GM21825 (cell line): ENCODE measurements at regions not wholly inside any gene's neighbourhood (a gene's known extent, or its start where the extent isn't known, plus 50 kb on each side); places are given as distances from the start of the nearest gene placed in this dataset.

Experiments used
- ATAC-seq: cut with Tn5 transposase; IDR thresholded peaks from one replicate; pipeline ENCODE4 v1.9.1; 2021; ENCODE audit warnings: mild to moderate bottlenecking, moderate library complexity; ENCODE audit not compliant: unreplicated experiment

GRCh38 chrX:21056622-21057021 lies 317.6 kb upstream of the CNKSR2 start:
- no peak for ATAC-seq

GRCh38 chrX:21047034-21047455 lies 327.2 kb upstream of the CNKSR2 start:
- no peak for ATAC-seq

GRCh38 chrX:21014326-21014725 lies 359.9 kb upstream of the CNKSR2 start:
- ATAC-seq: no peak

GRCh38 chrX:21004835-21005234 lies 369.4 kb upstream of the CNKSR2 start:
- ATAC-seq: no peak

DNA sequence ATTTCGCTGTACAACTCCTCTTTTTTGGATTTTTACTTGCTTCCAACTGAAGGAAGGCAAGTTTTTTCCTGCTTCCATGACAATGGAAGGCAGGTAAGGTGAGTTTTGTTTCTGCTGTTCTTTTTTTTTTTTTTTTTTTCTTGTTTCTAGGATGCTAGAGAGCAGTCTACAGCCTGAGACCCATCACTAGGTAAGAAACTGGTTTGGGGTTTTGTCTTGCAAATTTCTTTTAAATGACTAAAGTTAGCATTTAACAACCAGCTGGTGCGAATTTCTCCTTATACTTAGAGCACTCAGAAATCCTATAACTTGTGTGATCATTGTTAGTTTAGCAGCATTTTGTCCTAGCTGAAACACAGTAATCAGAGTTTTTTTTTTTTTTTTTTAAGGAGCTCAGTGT lies 378.4 kb upstream of the CNKSR2 start:
- no peak for ATAC-seq

GRCh38 chrX:20989361-20989760 lies 384.9 kb upstream of the CNKSR2 start:
- no peak for ATAC-seq

DNA sequence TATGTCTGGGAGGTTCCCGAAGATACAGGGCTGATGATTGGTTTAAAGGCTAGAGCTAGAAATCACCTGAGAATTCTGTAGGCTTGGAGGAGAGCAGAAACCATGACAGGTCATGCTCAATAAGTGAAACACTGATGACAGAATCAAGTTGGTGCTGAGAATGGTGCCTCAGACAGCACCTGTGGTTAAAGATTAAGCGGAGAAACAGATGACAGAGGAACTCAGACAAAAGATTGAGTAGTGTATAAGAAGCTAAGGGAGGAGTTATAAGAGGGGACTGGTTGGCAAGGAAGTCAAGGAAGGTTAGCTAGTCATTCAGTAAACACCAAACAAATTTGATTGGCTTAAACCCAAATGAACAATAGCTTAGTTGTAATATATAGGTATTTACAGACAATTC lies 385.4 kb upstream of the CNKSR2 start:
- no peak for ATAC-seq

GRCh38 chrX:20988118-20988517 lies 386.1 kb upstream of the CNKSR2 start:
- no peak for ATAC-seq

- no peak for ATAC-seq
Measured at GRCh38 chrX:20980426-20980825, 393.8 kb upstream of the CNKSR2 start.

GRCh38 chrX:20974326-20974725 lies 399.9 kb upstream of the CNKSR2 start:
- no peak for ATAC-seq

GRCh38 chrX:20973038-20973437 lies 401.2 kb upstream of the CNKSR2 start:
- ATAC-seq: no peak

DNA sequence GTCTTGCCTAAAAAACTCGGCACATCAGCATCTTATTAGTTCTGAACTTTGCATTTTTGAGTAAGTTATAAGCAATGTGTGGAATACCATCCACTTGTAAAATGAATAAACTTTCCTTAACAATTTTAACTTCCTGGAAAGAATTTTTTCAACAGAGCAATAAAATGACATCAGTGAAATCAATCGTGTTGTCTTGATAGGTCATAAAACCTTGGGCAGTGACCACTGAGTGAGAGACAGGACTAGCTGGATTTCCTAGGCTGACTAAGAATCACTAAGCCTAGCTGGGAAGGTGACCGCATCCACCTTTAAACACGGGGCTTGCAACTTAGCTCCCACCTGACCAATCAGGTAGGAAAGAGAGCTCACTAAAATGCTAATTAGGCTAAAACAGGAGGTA lies 403.0 kb upstream of the CNKSR2 start:
- no peak for ATAC-seq

GRCh38 chrX:20969565-20969964 lies 404.7 kb upstream of the CNKSR2 start:
- ATAC-seq: no peak

GRCh38 chrX:20968996-20969395 lies 405.2 kb upstream of the CNKSR2 start:
- no peak for ATAC-seq

DNA sequence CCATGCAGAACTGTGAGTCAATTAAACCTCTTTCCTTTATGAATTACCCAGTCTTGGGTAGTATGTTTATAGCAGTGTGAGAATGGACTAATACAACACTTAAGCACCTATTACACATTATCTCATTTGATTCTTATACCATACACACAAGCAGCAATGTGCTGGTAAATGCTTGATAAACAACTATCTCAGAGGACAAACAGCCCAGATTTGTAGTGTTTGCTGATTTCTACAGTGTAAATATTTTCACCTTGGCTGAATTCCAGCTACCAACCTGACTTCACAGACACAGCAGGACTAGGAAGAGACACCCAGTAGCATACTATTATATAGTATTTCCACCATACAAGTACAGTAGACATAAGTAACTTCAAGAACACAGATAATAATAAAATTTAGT lies 406.5 kb upstream of the CNKSR2 start:
- no peak for ATAC-seq

DNA sequence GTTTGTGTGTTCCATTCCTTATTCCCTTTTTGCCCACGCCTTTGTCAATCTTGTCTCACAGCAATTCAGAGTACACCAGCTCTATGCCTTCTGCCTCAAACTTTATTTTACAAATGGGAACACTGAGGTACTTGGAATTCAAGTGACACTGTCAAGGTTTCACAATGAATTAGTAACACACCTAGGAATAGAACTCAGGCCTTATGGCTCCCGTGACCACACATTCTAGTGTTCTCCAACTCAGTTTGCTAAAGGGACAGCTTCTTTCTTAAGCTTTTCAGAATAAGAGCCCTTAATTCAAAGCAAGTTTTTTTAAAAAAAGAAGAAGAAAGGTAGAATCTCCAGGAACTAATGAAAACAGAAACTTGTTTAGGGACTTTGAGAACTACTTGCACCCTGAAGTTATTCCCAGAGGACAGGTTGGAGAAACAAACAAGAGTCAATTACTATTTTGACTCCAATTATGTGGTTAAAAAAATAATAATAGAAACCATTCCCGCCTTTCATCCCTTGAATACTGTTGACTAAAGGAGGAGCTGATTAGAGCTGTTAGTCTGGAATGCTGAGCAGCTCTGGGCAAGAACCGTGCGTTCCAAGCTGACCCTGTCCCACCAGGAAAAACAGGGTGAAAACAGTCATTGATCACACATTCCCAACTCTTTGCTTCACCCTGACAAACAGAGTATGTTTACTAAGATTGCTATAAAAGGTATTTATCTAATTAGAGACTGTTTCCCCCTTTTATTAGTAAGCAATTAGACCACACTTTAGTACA lies 408.8 kb upstream of the CNKSR2 start:
- no peak for ATAC-seq

DNA sequence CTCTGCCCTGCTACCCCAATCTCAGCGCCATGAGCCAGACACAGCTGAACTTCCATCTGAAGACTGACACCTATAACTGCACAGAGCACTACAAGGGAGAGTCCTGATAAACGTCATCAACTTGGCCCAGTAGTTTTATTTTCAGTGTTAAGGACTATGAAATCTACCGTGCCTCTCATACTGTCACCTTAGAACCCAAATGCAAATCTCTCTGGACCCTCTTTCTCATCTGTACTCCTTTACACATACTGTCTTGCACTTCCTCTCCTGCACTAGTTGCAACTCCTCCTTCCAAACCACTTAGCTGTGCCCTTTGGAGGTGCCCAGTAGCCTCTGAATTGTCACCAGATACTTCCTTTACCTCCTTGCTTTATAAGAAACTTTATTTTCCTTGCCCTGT lies 420.2 kb upstream of the CNKSR2 start:
- no peak for ATAC-seq

DNA sequence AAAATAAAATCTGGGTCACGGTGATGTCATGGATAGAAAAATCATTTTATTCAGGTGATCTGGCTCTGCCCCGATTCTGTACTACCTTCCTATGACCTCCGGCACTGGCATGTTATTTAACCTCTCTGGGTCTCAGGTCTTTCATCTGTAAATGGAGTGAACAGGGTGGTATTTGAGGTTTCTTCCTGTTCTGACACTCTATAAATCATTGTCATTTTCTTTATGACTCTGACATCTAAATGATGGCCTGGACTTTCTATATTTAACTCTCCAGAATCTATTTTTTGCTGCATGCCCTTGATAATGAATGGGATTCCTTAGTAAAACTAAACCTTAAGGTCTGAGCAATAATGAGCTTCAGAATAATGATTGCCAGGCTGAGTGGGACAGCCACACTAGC lies 422.0 kb upstream of the CNKSR2 start:
- ATAC-seq: no peak

GRCh38 chrX:20951016-20951810 lies 423.0 kb upstream of the CNKSR2 start:
- ATAC-seq: no peak

DNA sequence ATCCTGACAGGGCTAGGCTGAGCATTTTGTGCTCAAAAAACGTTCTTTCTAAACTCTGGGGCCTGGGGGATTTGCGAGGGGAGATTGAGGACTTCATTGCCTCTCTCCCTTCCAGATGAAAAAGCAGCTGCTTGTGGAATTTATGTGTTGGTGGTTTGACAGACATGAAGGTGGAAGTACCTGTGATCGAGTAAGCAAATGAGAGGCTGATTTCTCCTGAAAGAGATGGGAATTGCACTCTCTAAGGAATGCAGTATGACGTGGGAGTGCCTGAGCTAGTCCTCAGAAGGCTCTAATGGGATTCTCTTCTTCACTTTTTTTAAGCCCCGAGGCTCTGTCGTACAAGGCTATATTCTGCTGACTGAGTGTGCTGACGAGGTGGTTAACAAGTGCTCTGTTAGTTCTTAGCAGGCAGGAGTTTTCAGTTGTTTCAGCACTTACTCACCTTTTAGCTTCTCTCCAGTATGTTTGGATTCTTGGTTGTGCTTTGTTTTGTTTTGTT lies 426.8 kb upstream of the CNKSR2 start:
- no peak for ATAC-seq

DNA sequence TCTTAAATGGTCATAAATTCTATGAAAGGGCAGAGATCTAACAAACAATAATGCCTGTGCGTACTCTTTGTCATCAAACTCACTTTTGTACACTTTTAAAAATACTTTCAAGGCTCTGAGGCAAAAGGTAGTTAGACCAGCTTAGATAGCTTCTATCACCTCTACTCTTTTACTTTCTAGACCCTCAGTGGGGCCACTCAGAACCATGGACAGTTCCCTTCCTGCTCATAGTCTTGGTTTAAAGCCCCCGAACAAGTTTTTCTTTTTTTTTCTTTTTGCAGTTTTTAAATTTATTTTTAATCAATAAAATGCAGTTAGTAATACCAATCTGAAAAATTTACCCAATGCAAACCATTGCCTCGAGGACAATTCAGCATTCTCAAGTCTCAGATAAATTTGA lies 460.5 kb upstream of the CNKSR2 start:
- no peak for ATAC-seq

DNA sequence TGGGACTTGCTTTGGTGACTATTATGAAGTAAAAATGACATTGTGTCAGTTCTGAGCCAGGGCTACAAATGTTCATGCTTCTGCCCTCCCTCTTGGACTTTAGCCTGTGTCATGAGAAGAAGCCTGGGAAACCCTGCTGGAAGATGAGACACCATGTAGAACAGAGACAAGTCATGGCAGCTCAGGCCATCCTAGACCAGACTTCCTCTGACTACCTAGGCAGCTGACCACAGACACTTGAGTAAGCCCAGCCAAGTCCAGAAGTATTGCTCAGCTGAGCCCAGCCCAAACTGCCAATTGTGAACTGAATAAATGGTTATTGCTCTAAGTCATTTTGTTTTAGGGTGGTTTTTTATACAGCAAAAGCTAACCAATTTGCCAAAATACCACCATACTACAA lies 467.6 kb upstream of the CNKSR2 start:
- ATAC-seq: no peak
